Endodermal cell (in vitro differentiated cells): ENCODE measurements at regions not wholly inside any gene's neighbourhood (a gene's known extent, or its start where the extent isn't known, plus 50 kb on each side); places are given as distances from the start of the nearest gene placed in this dataset.
"Not testable (repeated sequence)": the region's sequence is repeated elsewhere in the genome, so short reads cannot be mapped to it uniquely, and the experiment has no call there.

Experiments
- DNase-seq: peaks from one replicate; pipeline ENCODE4 v3.0.0-alpha.2; 2017
- H3K27ac ChIP-seq: 2 replicates; pipeline ENCODE4 v1.5.1; 2013; ENCODE audit warnings: mild to moderate bottlenecking, low read depth, low read length, moderate library complexity
- H3K27me3 ChIP-seq: 2 replicates; pipeline ENCODE4 v1.6.1; 2013; ENCODE audit warnings: mild to moderate bottlenecking, low read length, moderate library complexity; ENCODE audit not compliant: insufficient read depth, control insufficient read depth, poor library complexity, severe bottlenecking
- H3K36me3 ChIP-seq: 2 replicates; pipeline ENCODE4 v1.7.0; 2013; ENCODE audit warnings: mild to moderate bottlenecking, low read length, moderate library complexity; ENCODE audit not compliant: control insufficient read depth, insufficient read depth
- H3K4me1 ChIP-seq: one replicate; pipeline ENCODE4 v1.7.0; 2013; ENCODE audit warnings: low read length; ENCODE audit not compliant: control insufficient read depth, insufficient read depth
- H3K4me3 ChIP-seq: 2 replicates; pipeline ENCODE4 v1.5.1; 2013; ENCODE audit warnings: mild to moderate bottlenecking, low read length, moderate library complexity
- H3K9ac ChIP-seq: 2 replicates; pipeline ENCODE4 v1.6.1; 2013; ENCODE audit warnings: mild to moderate bottlenecking, low read length, moderate library complexity; ENCODE audit not compliant: poor library complexity, severe bottlenecking; ENCODE audit errors: extremely low read depth
- H3K9me3 ChIP-seq: 2 replicates; pipeline ENCODE4 v1.6.1; 2013; ENCODE audit warnings: mild to moderate bottlenecking, low read length, moderate library complexity; ENCODE audit not compliant: control insufficient read depth
- H3K27ac Mint-ChIP-seq: 2 replicates; pipeline ENCODE4 v1.8.0; 2020; ENCODE audit warnings: mixed read lengths
- H3K27me3 Mint-ChIP-seq: 2 replicates; pipeline ENCODE4 v1.8.0; 2021; ENCODE audit warnings: mild to moderate bottlenecking, mixed read lengths; ENCODE audit not compliant: insufficient read depth
- H3K36me3 Mint-ChIP-seq: 2 replicates; pipeline ENCODE4 v1.8.0; 2020; ENCODE audit warnings: low read depth, mixed read lengths
- H3K4me1 Mint-ChIP-seq: 2 replicates; pipeline ENCODE4 v1.8.0; 2020; ENCODE audit warnings: mixed read lengths
- H3K4me3 Mint-ChIP-seq: 2 replicates; pipeline ENCODE4 v1.8.0; 2020; ENCODE audit warnings: mild to moderate bottlenecking, moderate library complexity, mixed read lengths
- H3K9me3 Mint-ChIP-seq: 2 replicates; pipeline ENCODE4 v1.8.0; 2020; ENCODE audit warnings: mild to moderate bottlenecking, mixed read lengths
- WGBS, 2 experiments: methylation state at CpG; one replicate each; pipeline versions ENCODE4 v1.1.5 to v1.1.7; 2013; ENCODE audit warnings: missing lambda C conversion rate in 2 of 2, mixed read lengths in 1 of 2; ENCODE audit not compliant: insufficient coverage in 1 of 2, insufficient read length in 1 of 2; 5-methylcytosine and 5-hydroxymethylcytosine counted together
- TF ChIP-seq, protein P1 (sequence below): fragments of 200-600 bp; sonication (generic); conservative IDR thresholded peaks from 2 replicates; pipeline ENCODE4 v1.5.0; 2021; ENCODE audit warnings: antibody characterized with exemption, mild to moderate bottlenecking

DNA sequence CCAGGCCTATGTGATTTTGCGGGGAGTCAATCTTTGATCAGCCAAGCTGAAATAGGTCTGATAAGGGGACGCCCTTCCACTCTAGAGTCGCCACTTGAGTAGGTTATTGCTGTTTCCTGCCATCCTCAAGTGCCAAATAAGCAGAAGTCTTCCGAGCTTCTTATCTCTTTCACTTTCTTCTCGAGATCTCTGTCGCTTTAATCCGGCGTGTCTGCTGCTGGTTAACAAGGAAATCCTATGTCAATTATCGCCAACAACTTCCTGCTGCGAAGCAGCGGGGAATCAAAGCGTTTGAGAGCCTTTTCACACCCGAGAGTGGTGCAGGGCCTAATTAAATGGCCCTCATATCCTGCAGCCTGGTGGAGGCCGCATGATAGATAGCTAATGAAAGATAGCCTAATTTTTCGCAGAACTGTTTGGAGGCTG, 215.9 kb downstream of the RAB11FIP2 start:
- no peak overlapping the region for H3K9ac ChIP-seq
- H3K9me3 ChIP-seq, result no peaks in the 10 kb centered on the region
- H3K4me1 ChIP-seq, result no peaks in the 10 kb centered on the region
- H3K36me3 ChIP-seq, result no peaks in the 10 kb centered on the region
- H3K4me3 ChIP-seq, result no peak overlapping the region
- Mint-ChIP-seq H3K4me3 (no peak overlapping the region), H3K27me3 (peaks cover 66% of the 10 kb centered on the region), H3K4me1 (peaks cover 14% of the 10 kb centered on the region), H3K36me3 (no peaks in the 10 kb centered on the region), H3K27ac (no peak overlapping the region), H3K9me3 (peaks cover 4% of the 10 kb centered on the region)
- TF ChIP-seq, protein P1, sequence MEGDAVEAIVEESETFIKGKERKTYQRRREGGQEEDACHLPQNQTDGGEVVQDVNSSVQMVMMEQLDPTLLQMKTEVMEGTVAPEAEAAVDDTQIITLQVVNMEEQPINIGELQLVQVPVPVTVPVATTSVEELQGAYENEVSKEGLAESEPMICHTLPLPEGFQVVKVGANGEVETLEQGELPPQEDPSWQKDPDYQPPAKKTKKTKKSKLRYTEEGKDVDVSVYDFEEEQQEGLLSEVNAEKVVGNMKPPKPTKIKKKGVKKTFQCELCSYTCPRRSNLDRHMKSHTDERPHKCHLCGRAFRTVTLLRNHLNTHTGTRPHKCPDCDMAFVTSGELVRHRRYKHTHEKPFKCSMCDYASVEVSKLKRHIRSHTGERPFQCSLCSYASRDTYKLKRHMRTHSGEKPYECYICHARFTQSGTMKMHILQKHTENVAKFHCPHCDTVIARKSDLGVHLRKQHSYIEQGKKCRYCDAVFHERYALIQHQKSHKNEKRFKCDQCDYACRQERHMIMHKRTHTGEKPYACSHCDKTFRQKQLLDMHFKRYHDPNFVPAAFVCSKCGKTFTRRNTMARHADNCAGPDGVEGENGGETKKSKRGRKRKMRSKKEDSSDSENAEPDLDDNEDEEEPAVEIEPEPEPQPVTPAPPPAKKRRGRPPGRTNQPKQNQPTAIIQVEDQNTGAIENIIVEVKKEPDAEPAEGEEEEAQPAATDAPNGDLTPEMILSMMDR, result no peak
- peaks cover 64% of the 10 kb centered on the region for H3K27me3 ChIP-seq
- DNase-seq, result peak; percentile 94
- 15 to 27% methylated on average over 11 to 15 of the region's 15 CpGs for WGBS, 2 experiments
- no peak overlapping the region for H3K27ac ChIP-seq

GRCh38 chr10:117838500-117839498, 207.9 kb downstream of the RAB11FIP2 start:
- 44 to 85% methylated on average over 12 to 36 of the region's 39 CpGs for WGBS, 2 experiments
- H3K4me1 ChIP-seq, H3K27ac ChIP-seq, H3K9me3 ChIP-seq, H3K9ac ChIP-seq, H3K36me3 Mint-ChIP-seq, H3K36me3 ChIP-seq, H3K9me3 Mint-ChIP-seq: not testable (repeated sequence)
- H3K27ac Mint-ChIP-seq, result peak overlapping the region; percentile 64
- Histone ChIP-seq H3K27me3 (peaks cover 48% of the 10 kb centered on the region), H3K4me3 (peak overlapping the region; percentile 64)
- H3K4me1 Mint-ChIP-seq, result peaks cover 28% of the 10 kb centered on the region
- TF ChIP-seq, protein P1, result peak; percentile 16
- peaks cover 50% of the 10 kb centered on the region for H3K27me3 Mint-ChIP-seq
- H3K4me3 Mint-ChIP-seq, result peak overlapping the region; percentile 59
- DNase-seq, result peak; percentile 66

DNA sequence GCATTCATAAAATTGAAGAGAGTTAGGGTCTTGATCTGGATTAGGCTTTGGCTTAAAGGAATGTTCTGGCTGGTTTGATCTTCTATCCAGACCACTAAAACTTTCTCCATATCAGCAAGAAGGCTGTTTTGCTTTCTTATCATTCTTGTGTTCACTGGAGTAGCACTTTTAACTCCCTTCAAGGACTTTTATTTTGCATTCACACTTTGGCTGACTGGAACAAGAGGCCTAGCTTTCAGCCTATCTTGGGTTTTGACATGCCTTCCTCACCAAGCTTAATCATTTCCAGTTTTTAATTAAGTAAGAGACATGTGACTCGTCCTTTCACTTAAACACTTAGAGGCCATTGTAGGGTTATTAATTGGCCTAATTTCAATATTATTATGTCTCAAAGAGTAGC, 190.3 kb downstream of the RAB11FIP2 start:
- not testable (repeated sequence) for H3K27ac ChIP-seq, H3K4me1 Mint-ChIP-seq, H3K4me1 ChIP-seq, H3K9me3 Mint-ChIP-seq, H3K27ac Mint-ChIP-seq, H3K4me3 ChIP-seq, H3K4me3 Mint-ChIP-seq, H3K9ac ChIP-seq, DNase-seq, H3K36me3 Mint-ChIP-seq, H3K36me3 ChIP-seq
- Histone ChIP-seq H3K9me3 (peaks cover 12% of the 10 kb centered on the region), H3K27me3 (peaks cover 35% of the 10 kb centered on the region)
- peaks cover 46% of the 10 kb centered on the region for H3K27me3 Mint-ChIP-seq
- no CpG with 5 or more reads among the region's 1 CpG for WGBS, 2 experiments
